OCI-LY3 (cell line): ENCODE measurements at regions not wholly inside any gene's neighbourhood (a gene's known extent, or its start where the extent isn't known, plus 50 kb on each side); places are given as distances from the start of the nearest gene placed in this dataset.

Experiments used
- CTCF ChIP-seq: fragments of 200-600, 300-600 bp; sonication (generic); IDR thresholded peaks from 2 replicates; pipeline ENCODE4 v1.5.1; 2014; ENCODE audit warnings: antibody characterized with exemption, low read length, low read depth
- EZH2phosphoT487 ChIP-seq: fragments of 200-600 bp; shearing (Covaris generic); IDR thresholded peaks from 2 replicates; pipeline ENCODE4 v1.6.1; 2018; ENCODE audit warnings: antibody characterized with exemption, mixed run types, low read depth

- no peak for TF ChIP-seq CTCF
- no peak for TF ChIP-seq EZH2phosphoT487
These were observed 90.6 kb upstream of the GADL1 start for GRCh38 chr3:30984855-30985749.
